HepG2 (cell line): ENCODE measurements at regions not wholly inside any gene's neighbourhood (a gene's known extent, or its start where the extent isn't known, plus 50 kb on each side); places are given as distances from the start of the nearest gene placed in this dataset.

Experiments used
- ATAC-seq: fragments of 200-7000 bp; cut with Tn5 transposase; 3 replicates; pipeline ENCODE4 v1.9.1; 2020; ENCODE audit warnings: mild to moderate bottlenecking, moderate library complexity
- BruUV-seq: library from RNA; stranded (reverse); fragments of 400-500 nt; replicated peaks from 2 replicates; lab custom pipeline; 2021; lab: Mats Ljungman, UMichigan
- CTCF ChIA-PET: fragments of 300-600 bp; formaldehyde crosslinking; extraction: SDS; loops from one replicate; lab custom pipeline; 2021; ENCODE audit warnings: low total read pairs, inconsistent platforms, low intra/inter-chr PET ratio; lab: Yijun Ruan, JAX
- POLR2A ChIA-PET: fragments of 350-600 bp; sonication (Branson Sonifier 250); formaldehyde crosslinking; loops from one replicate; lab custom pipeline; 2020; ENCODE audit warnings: antibody characterized with exemption, inconsistent platforms; lab: Yijun Ruan, JAX
- DNase-seq: peaks from one replicate; pipeline ENCODE4 v3.0.0-alpha.2; 2015; ENCODE audit warnings: low spot score
- FAIRE-seq: peaks from 3 replicates; lab custom pipeline; 2011; peaks lifted over from hg19 to GRCh38; lab: Jason Lieb, UNC
- H2AFZ ChIP-seq: one replicate; pipeline ENCODE4 v1.6.1; 2011; ENCODE audit warnings: low read length, inconsistent platforms
- H3K27ac ChIP-seq: fragments of 300-600 bp; 3 replicates; pipeline ENCODE4 v1.8.0; 2011; ENCODE audit warnings: mixed run types, mild to moderate bottlenecking, mixed read lengths, low read length, inconsistent platforms; ENCODE audit not compliant: insufficient read depth; ENCODE audit errors: extremely low read length
- H3K27me3 ChIP-seq, 2 experiments: fragments of 200-600 bp in 1 of 2; 2 replicates in 1 of 2; 3 replicates in 1 of 2; pipeline versions ENCODE4 v1.6.0 to v1.8.0; 2011; ENCODE audit warnings: low read length in 2 of 2, mild to moderate bottlenecking in 2 of 2, moderate library complexity in 2 of 2, inconsistent platforms in 1 of 2; ENCODE audit not compliant: insufficient read depth in 2 of 2, control insufficient read depth in 1 of 2
- H3K36me3 ChIP-seq, 2 experiments: fragments of 200-600 bp in 1 of 2; replicated peaks in 1 of 2; 2 replicates in 1 of 2; 3 replicates in 1 of 2; pipeline versions ENCODE4 v1.5.1 to v1.8.0; 2011; ENCODE audit warnings: low read length in 2 of 2, inconsistent platforms in 1 of 2; ENCODE audit not compliant: insufficient read depth in 2 of 2, control insufficient read depth in 1 of 2
- H3K4me1 ChIP-seq: 2 replicates; pipeline ENCODE4 v1.5.1; 2012; ENCODE audit warnings: low read length, inconsistent platforms; ENCODE audit not compliant: insufficient read depth
- H3K4me2 ChIP-seq: 2 replicates; pipeline ENCODE4 v1.6.0; 2011; ENCODE audit warnings: low read depth, low read length, inconsistent platforms
- H3K4me3 ChIP-seq, 3 experiments: fragments of 200-600 bp in 1 of 3; sonication (generic), shearing (Covaris generic) in 1 of 3; replicated peaks in 1 of 3; 2 replicates each; pipeline ENCODE4 v1.5.1; 2011 to 2016; ENCODE audit warnings: low read length in 3 of 3, inconsistent platforms in 2 of 3, low read depth in 2 of 3, mild to moderate bottlenecking in 2 of 3, control low read depth in 1 of 3, mixed read lengths in 1 of 3; ENCODE audit not compliant: insufficient read depth in 1 of 3
- H3K79me2 ChIP-seq: one replicate; pipeline ENCODE4 v1.6.1; 2011; ENCODE audit warnings: low read length, inconsistent platforms; ENCODE audit not compliant: insufficient read depth
- H3K9ac ChIP-seq: 2 replicates; pipeline ENCODE4 v1.6.0; 2011; ENCODE audit warnings: mild to moderate bottlenecking, low read depth, low read length, inconsistent platforms; ENCODE audit not compliant: insufficient read depth
- H3K9me3 ChIP-seq: 2 replicates; pipeline ENCODE4 v1.5.1; 2012; ENCODE audit warnings: mild to moderate bottlenecking, low read length
- H4K20me1 ChIP-seq: 2 replicates; pipeline ENCODE4 v1.6.0; 2011; ENCODE audit warnings: inconsistent platforms, mild to moderate bottlenecking, low read length, moderate library complexity; ENCODE audit not compliant: insufficient read depth
- ADNP ChIP-seq: sonication (generic); formaldehyde crosslinking; IDR thresholded peaks from 2 replicates; pipeline ENCODE4 v1.4.0; 2020; ENCODE audit warnings: missing genetic modification reagents
- CBX1 ChIP-seq: IDR thresholded peaks from one replicate; pipeline ENCODE4 v1.6.1; 2016; ENCODE audit warnings: antibody characterized with exemption, low read depth
- HMG20B ChIP-seq: conservative IDR thresholded peaks from 2 replicates; pipeline ENCODE4 v1.6.1; 2016; ENCODE audit warnings: missing genetic modification reagents, missing compliant biosample characterization
- KDM6A ChIP-seq: IDR thresholded peaks from 2 replicates; pipeline ENCODE4 v1.6.1; 2016; ENCODE audit warnings: low read depth
- KLF13 ChIP-seq: sonication (generic); formaldehyde crosslinking; IDR thresholded peaks from 2 replicates; pipeline ENCODE4 v1.4.0; 2020; ENCODE audit warnings: mild to moderate bottlenecking, missing genetic modification reagents
- MTF1 ChIP-seq: sonication (generic); formaldehyde crosslinking; IDR thresholded peaks from 2 replicates; pipeline ENCODE4 v1.5.0; 2020; ENCODE audit warnings: missing genetic modification reagents
- SIN3B ChIP-seq: fragments of 150-350 bp; IDR thresholded peaks from 2 replicates; pipeline ENCODE4 v1.6.1; 2014; ENCODE audit warnings: low read length
- ZIK1 ChIP-seq: sonication (generic); formaldehyde crosslinking; IDR thresholded peaks from 2 replicates; pipeline ENCODE4 v1.5.0; 2020; ENCODE audit warnings: mild to moderate bottlenecking, low read depth, missing genetic modification reagents, borderline replicate concordance
- ZNF10 ChIP-seq: sonication (generic); formaldehyde crosslinking; IDR thresholded peaks from 2 replicates; pipeline ENCODE4 v1.4.0; 2020; ENCODE audit warnings: mild to moderate bottlenecking, low read depth, missing genetic modification reagents, borderline replicate concordance
- ZNF598 ChIP-seq: sonication (generic); formaldehyde crosslinking; IDR thresholded peaks from 2 replicates; pipeline ENCODE4 v1.5.1; 2020; ENCODE audit warnings: mild to moderate bottlenecking, missing genetic modification reagents, borderline replicate concordance
- WGBS: methylation state at CpG from one replicate; pipeline ENCODE4 v1.1.6; 2017; ENCODE audit warnings: low lambda C conversion rate; 5-methylcytosine and 5-hydroxymethylcytosine counted together
- in situ Hi-C: cut with HindIII; loops from 2 replicates; pipeline ENCODE4 v1.10.0; 2017; ENCODE audit warnings: low pct_unique_long_range_greater_than_20kb; ENCODE audit not compliant: extremely low pct_ligation_motif_present
- intact Hi-C: fragments of 100-400 bp; cut with micrococcal nuclease; formaldehyde crosslinking; loops from one replicate; pipeline ENCODE4 v1.10.0; 2022; ENCODE audit not compliant: unreplicated experiment
- TF ChIP-seq, protein P1 (sequence below): sonication (generic); formaldehyde crosslinking; IDR thresholded peaks from 2 replicates; pipeline ENCODE4 v1.4.0; 2020; ENCODE audit warnings: missing genetic modification reagents, borderline replicate concordance
- TF ChIP-seq, protein P2 (sequence below): IDR thresholded peaks from 2 replicates; pipeline ENCODE4 v1.6.1; 2016; ENCODE audit warnings: missing compliant biosample characterization, missing genetic modification reagents, borderline replicate concordance
- TF ChIP-seq, protein P3 (sequence below): sonication (generic); formaldehyde crosslinking; IDR thresholded peaks from 2 replicates; pipeline ENCODE4 v1.4.0; 2020; ENCODE audit warnings: mild to moderate bottlenecking, missing genetic modification reagents
- TF ChIP-seq, protein P4 (sequence below): sonication (generic); formaldehyde crosslinking; IDR thresholded peaks from 2 replicates; pipeline ENCODE4 v1.5.0; 2020; ENCODE audit warnings: missing genetic modification reagents, mild to moderate bottlenecking, borderline replicate concordance
- TF ChIP-seq, protein P5 (sequence below): sonication (generic); formaldehyde crosslinking; IDR thresholded peaks from 2 replicates; pipeline ENCODE4 v1.4.0; 2020; ENCODE audit warnings: mild to moderate bottlenecking, missing genetic modification reagents

DNA sequence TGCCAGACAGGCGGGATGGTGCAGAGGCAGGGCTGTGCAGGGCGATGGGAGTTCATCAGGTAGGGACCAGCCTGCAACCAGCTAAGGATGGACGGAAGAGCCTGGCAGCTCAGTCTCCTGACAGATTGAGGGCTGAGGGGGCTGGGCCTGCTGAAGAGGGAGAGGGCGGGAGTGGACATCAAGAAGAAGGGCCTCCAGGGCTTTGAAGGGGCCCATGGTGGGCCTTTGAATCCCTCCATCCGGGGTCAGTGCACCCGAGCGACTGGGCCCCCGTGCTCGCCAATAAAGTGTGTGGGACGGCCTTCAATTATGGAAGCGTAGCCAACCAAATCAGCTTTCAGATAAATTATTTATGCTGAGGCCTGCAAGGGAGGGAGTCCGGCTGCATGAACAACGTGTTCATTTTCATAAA, 431.2 kb downstream of the RPS24 start:
- no peak overlapping the region for H3K27ac ChIP-seq
- no peak for DNase-seq
- H3K79me2 ChIP-seq = no peaks in the 10 kb centered on the region
- no peaks in the 10 kb centered on the region for H3K9me3 ChIP-seq
- no peaks in the 10 kb centered on the region for H3K36me3 ChIP-seq
- no peak overlapping the region for H3K4me3 ChIP-seq
- 88% methylated on average over 13 of the region's 13 CpGs for WGBS
- H2AFZ ChIP-seq = no peak overlapping the region
- FAIRE-seq = no peak
- no peak for TF ChIP-seq MTF1 (CRISPR knock-in tag)
- no peak for TF ChIP-seq ADNP (CRISPR knock-in tag)
- no peak for TF ChIP-seq SIN3B
- no peak for TF ChIP-seq HMG20B (CRISPR knock-in tag)
- no peak for TF ChIP-seq ZNF598 (CRISPR knock-in tag)
- TF ChIP-seq KDM6A = no peak
- TF ChIP-seq, protein P1, sequence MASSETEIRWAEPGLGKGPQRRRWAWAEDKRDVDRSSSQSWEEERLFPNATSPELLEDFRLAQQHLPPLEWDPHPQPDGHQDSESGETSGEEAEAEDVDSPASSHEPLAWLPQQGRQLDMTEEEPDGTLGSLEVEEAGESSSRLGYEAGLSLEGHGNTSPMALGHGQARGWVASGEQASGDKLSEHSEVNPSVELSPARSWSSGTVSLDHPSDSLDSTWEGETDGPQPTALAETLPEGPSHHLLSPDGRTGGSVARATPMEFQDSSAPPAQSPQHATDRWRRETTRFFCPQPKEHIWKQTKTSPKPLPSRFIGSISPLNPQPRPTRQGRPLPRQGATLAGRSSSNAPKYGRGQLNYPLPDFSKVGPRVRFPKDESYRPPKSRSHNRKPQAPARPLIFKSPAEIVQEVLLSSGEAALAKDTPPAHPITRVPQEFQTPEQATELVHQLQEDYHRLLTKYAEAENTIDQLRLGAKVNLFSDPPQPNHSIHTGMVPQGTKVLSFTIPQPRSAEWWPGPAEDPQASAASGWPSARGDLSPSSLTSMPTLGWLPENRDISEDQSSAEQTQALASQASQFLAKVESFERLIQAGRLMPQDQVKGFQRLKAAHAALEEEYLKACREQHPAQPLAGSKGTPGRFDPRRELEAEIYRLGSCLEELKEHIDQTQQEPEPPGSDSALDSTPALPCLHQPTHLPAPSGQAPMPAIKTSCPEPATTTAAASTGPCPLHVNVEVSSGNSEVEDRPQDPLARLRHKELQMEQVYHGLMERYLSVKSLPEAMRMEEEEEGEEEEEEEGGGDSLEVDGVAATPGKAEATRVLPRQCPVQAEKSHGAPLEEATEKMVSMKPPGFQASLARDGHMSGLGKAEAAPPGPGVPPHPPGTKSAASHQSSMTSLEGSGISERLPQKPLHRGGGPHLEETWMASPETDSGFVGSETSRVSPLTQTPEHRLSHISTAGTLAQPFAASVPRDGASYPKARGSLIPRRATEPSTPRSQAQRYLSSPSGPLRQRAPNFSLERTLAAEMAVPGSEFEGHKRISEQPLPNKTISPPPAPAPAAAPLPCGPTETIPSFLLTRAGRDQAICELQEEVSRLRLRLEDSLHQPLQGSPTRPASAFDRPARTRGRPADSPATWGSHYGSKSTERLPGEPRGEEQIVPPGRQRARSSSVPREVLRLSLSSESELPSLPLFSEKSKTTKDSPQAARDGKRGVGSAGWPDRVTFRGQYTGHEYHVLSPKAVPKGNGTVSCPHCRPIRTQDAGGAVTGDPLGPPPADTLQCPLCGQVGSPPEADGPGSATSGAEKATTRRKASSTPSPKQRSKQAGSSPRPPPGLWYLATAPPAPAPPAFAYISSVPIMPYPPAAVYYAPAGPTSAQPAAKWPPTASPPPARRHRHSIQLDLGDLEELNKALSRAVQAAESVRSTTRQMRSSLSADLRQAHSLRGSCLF (CRISPR knock-in tag) = no peak
- TF ChIP-seq CBX1 = no peak
- TF ChIP-seq ZIK1 (CRISPR knock-in tag) = no peak
- TF ChIP-seq, protein P2, sequence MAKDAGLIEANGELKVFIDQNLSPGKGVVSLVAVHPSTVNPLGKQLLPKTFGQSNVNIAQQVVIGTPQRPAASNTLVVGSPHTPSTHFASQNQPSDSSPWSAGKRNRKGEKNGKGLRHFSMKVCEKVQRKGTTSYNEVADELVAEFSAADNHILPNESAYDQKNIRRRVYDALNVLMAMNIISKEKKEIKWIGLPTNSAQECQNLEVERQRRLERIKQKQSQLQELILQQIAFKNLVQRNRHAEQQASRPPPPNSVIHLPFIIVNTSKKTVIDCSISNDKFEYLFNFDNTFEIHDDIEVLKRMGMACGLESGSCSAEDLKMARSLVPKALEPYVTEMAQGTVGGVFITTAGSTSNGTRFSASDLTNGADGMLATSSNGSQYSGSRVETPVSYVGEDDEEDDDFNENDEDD (CRISPR knock-in tag) = no peak
- no peak for TF ChIP-seq KLF13 (CRISPR knock-in tag)
- TF ChIP-seq, protein P3, sequence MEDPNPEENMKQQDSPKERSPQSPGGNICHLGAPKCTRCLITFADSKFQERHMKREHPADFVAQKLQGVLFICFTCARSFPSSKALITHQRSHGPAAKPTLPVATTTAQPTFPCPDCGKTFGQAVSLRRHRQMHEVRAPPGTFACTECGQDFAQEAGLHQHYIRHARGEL (CRISPR knock-in tag) = no peak
- TF ChIP-seq, protein P4, sequence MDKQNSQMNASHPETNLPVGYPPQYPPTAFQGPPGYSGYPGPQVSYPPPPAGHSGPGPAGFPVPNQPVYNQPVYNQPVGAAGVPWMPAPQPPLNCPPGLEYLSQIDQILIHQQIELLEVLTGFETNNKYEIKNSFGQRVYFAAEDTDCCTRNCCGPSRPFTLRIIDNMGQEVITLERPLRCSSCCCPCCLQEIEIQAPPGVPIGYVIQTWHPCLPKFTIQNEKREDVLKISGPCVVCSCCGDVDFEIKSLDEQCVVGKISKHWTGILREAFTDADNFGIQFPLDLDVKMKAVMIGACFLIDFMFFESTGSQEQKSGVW (CRISPR knock-in tag) = no peak
- TF ChIP-seq ZNF10 = no peak
- TF ChIP-seq, protein P5, sequence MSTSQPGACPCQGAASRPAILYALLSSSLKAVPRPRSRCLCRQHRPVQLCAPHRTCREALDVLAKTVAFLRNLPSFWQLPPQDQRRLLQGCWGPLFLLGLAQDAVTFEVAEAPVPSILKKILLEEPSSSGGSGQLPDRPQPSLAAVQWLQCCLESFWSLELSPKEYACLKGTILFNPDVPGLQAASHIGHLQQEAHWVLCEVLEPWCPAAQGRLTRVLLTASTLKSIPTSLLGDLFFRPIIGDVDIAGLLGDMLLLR (CRISPR knock-in tag) = no peak
- intact Hi-C loops (no loop called here), in situ Hi-C loops (no loop called here)
- POLR2A ChIA-PET = no interaction called here
- H3K9ac ChIP-seq = no peak overlapping the region
- no peaks in the 10 kb centered on the region for H3K27me3 ChIP-seq
- ATAC-seq = no peak
- BruUV-seq = no TSS peak
- peaks cover 43% of the 10 kb centered on the region for H3K4me1 ChIP-seq
- H4K20me1 ChIP-seq = no peaks in the 10 kb centered on the region
- H3K4me2 ChIP-seq = no peak overlapping the region
- CTCF ChIA-PET = no interaction called here
